ENCODE measurements at regions not wholly inside any gene's neighbourhood (a gene's known extent, or its start where the extent isn't known, plus 50 kb on each side); places are given as distances from the start of the nearest gene placed in this dataset.
"Not testable (repeated sequence)": the region's sequence is repeated elsewhere in the genome, so short reads cannot be mapped to it uniquely, and the experiment has no call there.

GRCh38 chr22:23471698-23472097, 108.4 kb downstream of the IGLL1 start:
- Histone ChIP-seq H3K4me3 (no peak overlapping the region), H3K9me3 (no peaks in the 10 kb centered on the region), H3K27ac (no peak overlapping the region), H3K4me1 (ENCODE audit: insufficient read depth) (no peaks in the 10 kb centered on the region), H3K27me3 (no peaks in the 10 kb centered on the region), H3K36me3 (no peaks in the 10 kb centered on the region)
- intact Hi-C loops (cut with DNase I), result no loop called here
- WGBS, 3 donors, result 70 to 76% (median 72%) methylated on average over 3 of the region's 3 CpGs
- no peak for DNase-seq
- TF ChIP-seq CTCF (IDR thresholded peaks at IDR 0.05), result no peak
- TF ChIP-seq EP300 (IDR thresholded peaks at IDR 0.05), result no peak
- TF ChIP-seq POLR2A (IDR thresholded peaks at IDR 0.05), result no peak

GRCh38 chr22:23470811-23471389, 109.2 kb downstream of the IGLL1 start:
- no peak overlapping the region for H3K27ac ChIP-seq
- 84 to 94% (median 89%) methylated on average over 8 of the region's 8 CpGs for WGBS, 3 donors
- H3K4me1 ChIP-seq (ENCODE audit: insufficient read depth), result no peaks in the 10 kb centered on the region
- no peaks in the 10 kb centered on the region for H3K9me3 ChIP-seq
- H3K4me3 ChIP-seq, result no peak overlapping the region
- TF ChIP-seq POLR2A (IDR thresholded peaks at IDR 0.05) (no peak), CTCF (IDR thresholded peaks at IDR 0.05) (no peak), EP300 (IDR thresholded peaks at IDR 0.05) (no peak)
- no peak for DNase-seq
- intact Hi-C loops (cut with DNase I), result no loop called here
- H3K27me3 ChIP-seq, result no peaks in the 10 kb centered on the region
- no peaks in the 10 kb centered on the region for H3K36me3 ChIP-seq

- H3K27ac ChIP-seq, result no peak overlapping the region
- H3K4me1 ChIP-seq (ENCODE audit: insufficient read depth), result peaks cover 2% of the 10 kb centered on the region
- intact Hi-C loops (cut with DNase I), result no loop called here
- H3K4me3 ChIP-seq, result no peak overlapping the region
- no peaks in the 10 kb centered on the region for H3K36me3 ChIP-seq
- H3K9me3 ChIP-seq, result no peaks in the 10 kb centered on the region
- H3K27me3 ChIP-seq, result no peaks in the 10 kb centered on the region
- DNase-seq, result no peak
- TF ChIP-seq CTCF (IDR thresholded peaks at IDR 0.05), result no peak
- no peak for TF ChIP-seq POLR2A (IDR thresholded peaks at IDR 0.05)
- TF ChIP-seq EP300 (IDR thresholded peaks at IDR 0.05), result no peak
Measured at GRCh38 chr22:23467721-23468294, 112.3 kb downstream of the IGLL1 start.

- Histone ChIP-seq H3K27me3 (no peaks in the 10 kb centered on the region), H3K9me3 (no peaks in the 10 kb centered on the region), H3K4me3 (no peak overlapping the region), H3K36me3 (no peaks in the 10 kb centered on the region), H3K4me1 (ENCODE audit: insufficient read depth) (peaks cover 2% of the 10 kb centered on the region), H3K27ac (no peak overlapping the region)
- 90 to 94% (median 92%) methylated on average over 7 of the region's 7 CpGs for WGBS, 3 donors
- DNase-seq, result no peak
- intact Hi-C loops (cut with DNase I), result no loop called here
- no peak for TF ChIP-seq CTCF (IDR thresholded peaks at IDR 0.05)
- no peak for TF ChIP-seq POLR2A (IDR thresholded peaks at IDR 0.05)
- TF ChIP-seq EP300 (IDR thresholded peaks at IDR 0.05), result no peak
Measured at GRCh38 chr22:23466351-23466750, 113.7 kb downstream of the IGLL1 start.

GRCh38 chr22:23464796-23465195, 115.3 kb downstream of the IGLL1 start:
- peak overlapping the region in 1 of 2 donors; percentile 13 for H3K27ac ChIP-seq
- H3K9me3 ChIP-seq; H3K4me3 ChIP-seq; intact Hi-C loops (cut with DNase I); H3K4me1 ChIP-seq (ENCODE audit: insufficient read depth); DNase-seq; H3K36me3 ChIP-seq; H3K27me3 ChIP-seq: not testable (repeated sequence)
- 13 to 22% (median 15%) methylated on average over 6 of the region's 6 CpGs for WGBS, 3 donors

GRCh38 chr22:23460517-23461031, 119.5 kb downstream of the IGLL1 start:
- WGBS, 3 donors, result 78 to 82% (median 82%) methylated on average over 24 of the region's 24 CpGs
- DNase-seq; H3K27ac ChIP-seq; H3K36me3 ChIP-seq; intact Hi-C loops (cut with DNase I); H3K27me3 ChIP-seq; H3K4me3 ChIP-seq; H3K9me3 ChIP-seq: not testable (repeated sequence)
- peaks cover 16% of the 10 kb centered on the region for H3K4me1 ChIP-seq (ENCODE audit: insufficient read depth)

GRCh38 chr22:23459645-23460516, 120.2 kb downstream of the IGLL1 start:
- 87 to 88% (median 88%) methylated on average over 22 to 24 of the region's 24 CpGs for WGBS, 3 donors

More at GRCh38 chr22:23459645-23460516, 120.2 kb downstream of the IGLL1 start:
- H3K27me3 ChIP-seq, H3K4me3 ChIP-seq, DNase-seq, H3K9me3 ChIP-seq, H3K27ac ChIP-seq, H3K36me3 ChIP-seq: not testable (repeated sequence)
- intact Hi-C loops (cut with DNase I), result loop anchor here in 1 of 4 donors (10.0 kb wide), 1 partner anchor 45 kb away; no protein-coding TSS in a partner anchor
- H3K4me1 ChIP-seq (ENCODE audit: insufficient read depth), result peaks cover 16% of the 10 kb centered on the region
